ENCODE measurements at regions not wholly inside any gene's neighbourhood (a gene's known extent, or its start where the extent isn't known, plus 50 kb on each side); places are given as distances from the start of the nearest gene placed in this dataset.

DNA sequence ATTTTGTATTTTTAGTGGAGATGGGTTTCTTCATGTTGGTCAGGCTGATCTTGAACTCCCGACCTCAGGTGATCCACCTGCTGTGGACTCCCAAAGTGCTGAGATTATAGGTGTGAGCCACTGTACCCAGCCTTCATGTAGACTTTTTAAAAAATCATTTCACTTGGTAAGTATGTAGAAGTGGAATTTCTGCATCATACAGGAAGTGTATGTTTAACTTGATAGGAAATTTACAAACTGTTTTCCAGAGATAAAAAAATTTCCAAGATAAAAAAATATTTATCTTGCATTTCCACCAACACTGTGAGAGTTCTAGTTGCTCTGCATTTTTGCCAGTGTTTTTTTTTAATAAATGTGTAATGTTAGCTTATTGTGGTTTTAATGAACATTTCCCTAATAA lies 155.8 kb downstream of the ZNF608 start:
- Histone ChIP-seq H3K9ac (ENCODE audit: control insufficient read depth, extremely low read depth, insufficient read depth, low read length) (no peak overlapping the region), H3K4me1 (ENCODE audit: control insufficient read depth, extremely low read depth, insufficient read depth, low read length) (no peaks in the 10 kb centered on the region), H3K27me3 (ENCODE audit: control insufficient read depth, extremely low read depth, insufficient read depth, low read length) (no peaks in the 10 kb centered on the region), H3K9me1 (ENCODE audit: control insufficient read depth, extremely low read depth, insufficient read depth, low read length) (no peaks in the 10 kb centered on the region), H3K4me3 (ENCODE audit: control insufficient read depth in 2 of 3, extremely low read depth in 1 of 3, insufficient read depth in 2 of 3, low read depth in 1 of 3, low read length in 3 of 3) (no peak overlapping the region), H3K9me3 (ENCODE audit: control insufficient read depth, low read depth, low read length) (no peaks in the 10 kb centered on the region), H3K79me2 (ENCODE audit: control insufficient read depth, insufficient read depth, low read length) (no peaks in the 10 kb centered on the region), H3K27ac (ENCODE audit: control insufficient read depth, insufficient read depth, low read length) (no peak overlapping the region), H2AFZ (ENCODE audit: control insufficient read depth, low read length) (no peak overlapping the region), H3K36me3 (ENCODE audit: control insufficient read depth in 2 of 2, extremely low read depth in 1 of 2, insufficient read depth in 2 of 2, low read length in 2 of 2) (no peaks in the 10 kb centered on the region), H3K4me2 (ENCODE audit: control insufficient read depth, extremely low read depth, insufficient read depth, low read depth, low read length) (no peak overlapping the region), H4K20me1 (ENCODE audit: control insufficient read depth, extremely low read depth, insufficient read depth, low read length) (no peaks in the 10 kb centered on the region)
- DNase-seq (ENCODE audit: low read depth, low spot score) = no peak
- FAIRE-seq = no peak
- dilution Hi-C loops (cut with MboI; ENCODE audit: extremely low pct_ligation_motif_present, low sequenced_read_pairs) = no loop called here
- TF ChIP-seq, protein P1, sequence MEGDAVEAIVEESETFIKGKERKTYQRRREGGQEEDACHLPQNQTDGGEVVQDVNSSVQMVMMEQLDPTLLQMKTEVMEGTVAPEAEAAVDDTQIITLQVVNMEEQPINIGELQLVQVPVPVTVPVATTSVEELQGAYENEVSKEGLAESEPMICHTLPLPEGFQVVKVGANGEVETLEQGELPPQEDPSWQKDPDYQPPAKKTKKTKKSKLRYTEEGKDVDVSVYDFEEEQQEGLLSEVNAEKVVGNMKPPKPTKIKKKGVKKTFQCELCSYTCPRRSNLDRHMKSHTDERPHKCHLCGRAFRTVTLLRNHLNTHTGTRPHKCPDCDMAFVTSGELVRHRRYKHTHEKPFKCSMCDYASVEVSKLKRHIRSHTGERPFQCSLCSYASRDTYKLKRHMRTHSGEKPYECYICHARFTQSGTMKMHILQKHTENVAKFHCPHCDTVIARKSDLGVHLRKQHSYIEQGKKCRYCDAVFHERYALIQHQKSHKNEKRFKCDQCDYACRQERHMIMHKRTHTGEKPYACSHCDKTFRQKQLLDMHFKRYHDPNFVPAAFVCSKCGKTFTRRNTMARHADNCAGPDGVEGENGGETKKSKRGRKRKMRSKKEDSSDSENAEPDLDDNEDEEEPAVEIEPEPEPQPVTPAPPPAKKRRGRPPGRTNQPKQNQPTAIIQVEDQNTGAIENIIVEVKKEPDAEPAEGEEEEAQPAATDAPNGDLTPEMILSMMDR (optimal IDR thresholded peaks at IDR 0.05 in 1 of 3, IDR thresholded peaks at IDR 0.05 in 1 of 3, conservative IDR thresholded peaks at IDR 0.05 in 1 of 3; ENCODE audit: extremely low read depth in 1 of 3, insufficient read depth in 2 of 3, low read length in 3 of 3) = no peak
- TF ChIP-seq EZH2 (IDR thresholded peaks at IDR 0.05; ENCODE audit: low read length) = no peak

DNA sequence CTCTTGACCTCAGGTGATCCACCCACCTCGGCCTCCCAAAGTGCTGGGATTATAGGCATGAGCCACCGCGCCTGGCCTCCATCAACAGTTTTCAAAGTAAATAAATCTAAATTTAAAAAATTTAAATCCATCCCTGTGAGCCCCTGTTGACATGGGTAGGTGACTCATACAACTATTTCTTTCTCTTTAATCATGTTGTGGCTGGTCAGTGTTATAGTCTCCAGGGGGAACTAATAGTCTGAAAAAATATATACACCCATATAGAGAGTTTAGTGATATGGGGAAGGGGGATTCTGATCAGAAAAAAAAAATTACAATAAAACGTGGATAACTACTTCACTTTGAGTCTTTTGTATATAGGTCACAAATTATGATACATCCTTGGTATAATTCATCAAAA lies 159.2 kb downstream of the ZNF608 start:
- no peak for TF ChIP-seq EZH2 (IDR thresholded peaks at IDR 0.05; ENCODE audit: low read length)
- TF ChIP-seq, protein P1 (optimal IDR thresholded peaks at IDR 0.05 in 1 of 3, IDR thresholded peaks at IDR 0.05 in 1 of 3, conservative IDR thresholded peaks at IDR 0.05 in 1 of 3; ENCODE audit: extremely low read depth in 1 of 3, insufficient read depth in 2 of 3, low read length in 3 of 3) = no peak
- dilution Hi-C loops (cut with MboI; ENCODE audit: extremely low pct_ligation_motif_present, low sequenced_read_pairs) = no loop called here
- no peaks in the 10 kb centered on the region for H3K36me3 ChIP-seq (ENCODE audit: control insufficient read depth in 2 of 2, extremely low read depth in 1 of 2, insufficient read depth in 2 of 2, low read length in 2 of 2)
- H3K27ac ChIP-seq (ENCODE audit: control insufficient read depth, insufficient read depth, low read length) = no peak overlapping the region
- peaks cover 4% of the 10 kb centered on the region for H3K4me1 ChIP-seq (ENCODE audit: control insufficient read depth, extremely low read depth, insufficient read depth, low read length)
- DNase-seq (ENCODE audit: low read depth, low spot score) (no peak), FAIRE-seq (no peak)
- no peaks in the 10 kb centered on the region for H3K27me3 ChIP-seq (ENCODE audit: control insufficient read depth, extremely low read depth, insufficient read depth, low read length)
- no peaks in the 10 kb centered on the region for H3K79me2 ChIP-seq (ENCODE audit: control insufficient read depth, insufficient read depth, low read length)
- no peak overlapping the region for H2AFZ ChIP-seq (ENCODE audit: control insufficient read depth, low read length)
- H3K4me3 ChIP-seq (ENCODE audit: control insufficient read depth in 2 of 3, extremely low read depth in 1 of 3, insufficient read depth in 2 of 3, low read depth in 1 of 3, low read length in 3 of 3) = no peak overlapping the region
- H4K20me1 ChIP-seq (ENCODE audit: control insufficient read depth, extremely low read depth, insufficient read depth, low read length) = no peaks in the 10 kb centered on the region
- no peaks in the 10 kb centered on the region for H3K9me3 ChIP-seq (ENCODE audit: control insufficient read depth, low read depth, low read length)
- no peak overlapping the region for H3K9ac ChIP-seq (ENCODE audit: control insufficient read depth, extremely low read depth, insufficient read depth, low read length)
- H3K9me1 ChIP-seq (ENCODE audit: control insufficient read depth, extremely low read depth, insufficient read depth, low read length) = no peaks in the 10 kb centered on the region
- H3K4me2 ChIP-seq (ENCODE audit: control insufficient read depth, extremely low read depth, insufficient read depth, low read depth, low read length) = no peak overlapping the region

Data from keratinocyte (primary cell).